Kidney glomerular epithelial cell (primary cell): ENCODE measurements at regions not wholly inside any gene's neighbourhood (a gene's known extent, or its start where the extent isn't known, plus 50 kb on each side); places are given as distances from the start of the nearest gene placed in this dataset.
"Not testable (repeated sequence)": the region's sequence is repeated elsewhere in the genome, so short reads cannot be mapped to it uniquely, and the experiment has no call there.

ENCODE experiments used
- DNase-seq: peaks from one replicate; lab custom pipeline; 2025; lab: John Stamatoyannopoulos, UW

GRCh38 chr16:29258946-29259634 lies 147.4 kb downstream of the NPIPB11 start:
- not testable (repeated sequence) for DNase-seq

GRCh38 chr16:29257419-29258336 lies 148.8 kb downstream of the NPIPB11 start:
- not testable (repeated sequence) for DNase-seq

GRCh38 chr16:29256501-29256981 lies 150.0 kb downstream of the NPIPB11 start:
- DNase-seq, result no peak

GRCh38 chr16:29255957-29256356 lies 150.6 kb downstream of the NPIPB11 start:
- DNase-seq, result not testable (repeated sequence)

- not testable (repeated sequence) for DNase-seq
Measured at GRCh38 chr16:29255496-29255796, 151.1 kb downstream of the NPIPB11 start.

GRCh38 chr16:29254676-29255495 lies 151.6 kb downstream of the NPIPB11 start:
- DNase-seq, result no peak

GRCh38 chr16:29253716-29254590 lies 152.6 kb downstream of the NPIPB11 start:
- DNase-seq, result not testable (repeated sequence)

GRCh38 chr16:29253066-29253590 lies 153.4 kb downstream of the NPIPB11 start:
- not testable (repeated sequence) for DNase-seq

- DNase-seq, result not testable (repeated sequence)
Measured at GRCh38 chr16:29252311-29252710, 154.2 kb downstream of the NPIPB11 start.

- DNase-seq, result not testable (repeated sequence)
Measured at GRCh38 chr16:29251571-29252011, 154.9 kb downstream of the NPIPB11 start.

- not testable (repeated sequence) for DNase-seq
Measured at GRCh38 chr16:29250923-29251434, 155.5 kb downstream of the NPIPB11 start.

GRCh38 chr16:29250469-29250868 lies 156.0 kb downstream of the NPIPB11 start:
- not testable (repeated sequence) for DNase-seq

GRCh38 chr16:29248940-29249318 lies 157.6 kb downstream of the NPIPB11 start:
- DNase-seq, result not testable (repeated sequence)

GRCh38 chr16:29248306-29248939 lies 158.1 kb downstream of the NPIPB11 start:
- DNase-seq, result not testable (repeated sequence)

GRCh38 chr16:29246091-29246490 lies 160.4 kb downstream of the NPIPB11 start:
- not testable (repeated sequence) for DNase-seq

GRCh38 chr16:29237971-29238370 lies 168.5 kb downstream of the NPIPB11 start:
- DNase-seq, result no peak

- DNase-seq, result not testable (repeated sequence)
Measured at GRCh38 chr16:29237495-29237894, 169.0 kb downstream of the NPIPB11 start.

- DNase-seq, result not testable (repeated sequence)
Measured at GRCh38 chr16:29237023-29237422, 169.5 kb downstream of the NPIPB11 start.

- not testable (repeated sequence) for DNase-seq
Measured at GRCh38 chr16:29235836-29236370, 170.6 kb downstream of the NPIPB11 start.
